ENCODE measurements at regions not wholly inside any gene's neighbourhood (a gene's known extent, or its start where the extent isn't known, plus 50 kb on each side); places are given as distances from the start of the nearest gene placed in this dataset.

GRCh38 chr2:126599062-126599461, 56.9 kb upstream of the GYPC start:
- H3K27me3 ChIP-seq: no peaks in the 10 kb centered on the region
- H3K27ac ChIP-seq: no peak overlapping the region
- H3K36me3 ChIP-seq: no peaks in the 10 kb centered on the region
- peaks cover 0 to 26% (median 0%) of the 10 kb centered on the region in 3 donors for H3K9me3 ChIP-seq
- H3K4me1 ChIP-seq: no peaks in the 10 kb centered on the region
- ATAC-seq: no peak
- TF ChIP-seq CTCF (IDR thresholded peaks at IDR 0.05) (no peak), POLR2AphosphoS5 (IDR thresholded peaks at IDR 0.05) (no peak), EP300 (IDR thresholded peaks at IDR 0.05) (no peak), POLR2A (IDR thresholded peaks at IDR 0.05) (no peak)
- no peak overlapping the region for H3K4me3 ChIP-seq
- WGBS, 2 donors (ENCODE audit: low coverage in 1 of 2): 89 to 100% methylated on average over 2 of the region's 2 CpGs

- Histone ChIP-seq H3K4me3 (no peak overlapping the region), H3K36me3 (no peaks in the 10 kb centered on the region), H3K27ac (no peak overlapping the region), H3K9me3 (peaks cover 0 to 40% (median 0%) of the 10 kb centered on the region in 3 donors), H3K27me3 (no peaks in the 10 kb centered on the region), H3K4me1 (no peaks in the 10 kb centered on the region)
- 94 to 100% methylated on average over 2 to 3 of the region's 3 CpGs for WGBS, 2 donors (ENCODE audit: low coverage in 1 of 2)
- TF ChIP-seq POLR2A (IDR thresholded peaks at IDR 0.05): no peak
- no peak for ATAC-seq
Measured at GRCh38 chr2:126600742-126601141, 55.2 kb upstream of the GYPC start.

- ATAC-seq: no peak
- Histone ChIP-seq H3K27me3 (no peaks in the 10 kb centered on the region), H3K4me3 (no peak overlapping the region), H3K27ac (no peak overlapping the region), H3K9me3 (peaks cover 0 to 43% (median 0%) of the 10 kb centered on the region in 3 donors), H3K4me1 (no peaks in the 10 kb centered on the region), H3K36me3 (no peaks in the 10 kb centered on the region)
- 40 to 65% methylated on average over 1 to 2 of the region's 2 CpGs for WGBS, 2 donors (ENCODE audit: low coverage in 1 of 2)
- no peak for TF ChIP-seq POLR2AphosphoS5 (IDR thresholded peaks at IDR 0.05)
- no peak for TF ChIP-seq CTCF (IDR thresholded peaks at IDR 0.05)
- no peak for TF ChIP-seq POLR2A (IDR thresholded peaks at IDR 0.05)
Measured at GRCh38 chr2:126602334-126602733, 53.6 kb upstream of the GYPC start.

Small RNAs in the stretch of these regions (small RNA-seq; reads per million reads assigned to genes)
- gene AC097499.1 (0 reads per million in 4 donors), gene RNU6-259P (0 reads per million in 4 donors)
